WERI-Rb-1 (cell line): ENCODE measurements at regions not wholly inside any gene's neighbourhood (a gene's known extent, or its start where the extent isn't known, plus 50 kb on each side); places are given as distances from the start of the nearest gene placed in this dataset.

Experiments
- DNase-seq: peaks from one replicate; pipeline ENCODE4 v3.0.0-alpha.2; 2020
- H3K27ac ChIP-seq: fragments of 250-450 bp; sonication (Bioruptor Pico); 2 replicates; pipeline ENCODE4 v1.5.1; 2020; ENCODE audit warnings: mild to moderate bottlenecking, moderate library complexity
- H3K27me3 ChIP-seq: fragments of 250-450 bp; sonication (Bioruptor Pico); 2 replicates; pipeline ENCODE4 v1.5.1; 2021; ENCODE audit warnings: mild to moderate bottlenecking, low read depth, moderate library complexity; ENCODE audit not compliant: insufficient read depth, severe bottlenecking
- H3K36me3 ChIP-seq: fragments of 250-450 bp; sonication (Bioruptor Pico); 2 replicates; pipeline ENCODE4 v1.5.1; 2020; ENCODE audit warnings: mild to moderate bottlenecking, moderate library complexity
- H3K4me3 ChIP-seq: 2 replicates; pipeline ENCODE4 v1.5.1; 2011; ENCODE audit warnings: low read depth, mild to moderate bottlenecking, control low read depth, low read length
- H3K9me3 ChIP-seq: fragments of 250-450 bp; sonication (Bioruptor Pico); 2 replicates; pipeline ENCODE4 v1.5.1; 2021; ENCODE audit warnings: mild to moderate bottlenecking, moderate library complexity; ENCODE audit not compliant: severe bottlenecking
- TF ChIP-seq, protein P1 (sequence below): IDR thresholded peaks from 2 replicates; pipeline ENCODE4 v1.5.1; 2011; ENCODE audit warnings: low read depth, mild to moderate bottlenecking, control low read depth, inconsistent platforms, low read length

DNA sequence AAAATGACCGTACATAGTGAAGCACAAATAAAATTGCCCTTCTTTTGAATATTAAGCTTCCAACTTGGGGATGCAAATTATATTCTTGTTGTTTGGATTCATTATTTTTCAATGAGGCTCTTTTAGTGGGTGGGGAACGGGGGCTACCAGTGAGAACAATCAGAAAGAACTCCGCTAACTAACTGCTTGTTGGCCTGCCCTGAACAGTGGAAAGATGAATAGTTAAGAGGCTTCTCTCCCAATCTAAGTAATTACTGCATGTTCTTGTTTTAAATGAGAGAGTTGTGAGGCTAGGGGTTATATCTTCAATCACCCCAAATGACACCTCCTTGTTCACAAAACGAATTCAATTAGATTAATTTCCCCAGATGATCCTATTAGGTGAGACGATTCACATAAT lies 322.0 kb downstream of the FAT3 start:
- H3K36me3 ChIP-seq: no peaks in the 10 kb centered on the region
- no peak for DNase-seq
- H3K27me3 ChIP-seq: no peaks in the 10 kb centered on the region
- no peak overlapping the region for H3K27ac ChIP-seq
- TF ChIP-seq, protein P1, sequence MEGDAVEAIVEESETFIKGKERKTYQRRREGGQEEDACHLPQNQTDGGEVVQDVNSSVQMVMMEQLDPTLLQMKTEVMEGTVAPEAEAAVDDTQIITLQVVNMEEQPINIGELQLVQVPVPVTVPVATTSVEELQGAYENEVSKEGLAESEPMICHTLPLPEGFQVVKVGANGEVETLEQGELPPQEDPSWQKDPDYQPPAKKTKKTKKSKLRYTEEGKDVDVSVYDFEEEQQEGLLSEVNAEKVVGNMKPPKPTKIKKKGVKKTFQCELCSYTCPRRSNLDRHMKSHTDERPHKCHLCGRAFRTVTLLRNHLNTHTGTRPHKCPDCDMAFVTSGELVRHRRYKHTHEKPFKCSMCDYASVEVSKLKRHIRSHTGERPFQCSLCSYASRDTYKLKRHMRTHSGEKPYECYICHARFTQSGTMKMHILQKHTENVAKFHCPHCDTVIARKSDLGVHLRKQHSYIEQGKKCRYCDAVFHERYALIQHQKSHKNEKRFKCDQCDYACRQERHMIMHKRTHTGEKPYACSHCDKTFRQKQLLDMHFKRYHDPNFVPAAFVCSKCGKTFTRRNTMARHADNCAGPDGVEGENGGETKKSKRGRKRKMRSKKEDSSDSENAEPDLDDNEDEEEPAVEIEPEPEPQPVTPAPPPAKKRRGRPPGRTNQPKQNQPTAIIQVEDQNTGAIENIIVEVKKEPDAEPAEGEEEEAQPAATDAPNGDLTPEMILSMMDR: no peak
- no peaks in the 10 kb centered on the region for H3K9me3 ChIP-seq
- no peak overlapping the region for H3K4me3 ChIP-seq

DNA sequence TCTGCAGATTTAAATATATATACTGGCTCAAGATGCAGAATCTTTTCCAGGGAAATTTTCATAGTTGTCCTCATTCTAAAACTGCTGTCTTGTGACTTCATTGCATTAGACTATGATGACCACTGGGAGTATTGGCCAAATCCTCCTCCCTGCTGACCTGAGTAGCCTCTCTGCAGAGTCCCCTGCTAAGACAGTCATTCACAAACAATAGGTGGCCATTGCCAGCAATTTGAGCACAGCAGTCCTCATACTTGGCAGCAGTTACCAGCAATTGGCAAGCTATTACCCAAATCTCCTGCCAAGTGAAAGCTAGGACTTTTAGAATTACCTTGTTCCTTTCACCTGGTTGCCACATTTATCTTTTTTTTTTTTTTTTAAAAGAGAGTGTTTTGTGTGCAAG lies 325.8 kb downstream of the FAT3 start:
- TF ChIP-seq, protein P1: no peak
- H3K27me3 ChIP-seq: no peaks in the 10 kb centered on the region
- H3K9me3 ChIP-seq: no peaks in the 10 kb centered on the region
- DNase-seq: no peak
- H3K36me3 ChIP-seq: no peaks in the 10 kb centered on the region
- H3K27ac ChIP-seq: no peak overlapping the region
- no peak overlapping the region for H3K4me3 ChIP-seq

DNA sequence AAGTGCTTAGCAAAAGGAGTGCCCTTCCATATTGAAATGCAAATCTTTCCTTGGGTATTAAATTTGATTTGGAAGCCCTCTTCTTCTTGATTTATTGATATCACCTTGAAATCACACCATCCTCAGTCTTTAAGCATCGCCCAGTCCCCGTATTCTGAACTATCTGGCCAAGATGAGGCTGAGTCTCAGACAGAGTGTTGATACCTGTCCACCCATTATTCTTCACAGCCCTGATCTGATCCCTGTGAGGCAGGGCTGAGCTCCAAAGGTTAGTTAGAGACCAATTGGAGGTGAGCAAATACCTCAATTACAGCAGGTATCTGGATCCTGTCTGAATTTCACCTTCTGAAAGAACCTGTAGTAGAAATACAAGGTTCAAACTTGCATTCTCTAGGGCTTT lies 326.3 kb downstream of the FAT3 start:
- Histone ChIP-seq H3K27ac (no peak overlapping the region), H3K36me3 (no peaks in the 10 kb centered on the region), H3K27me3 (no peaks in the 10 kb centered on the region), H3K9me3 (no peaks in the 10 kb centered on the region), H3K4me3 (no peak overlapping the region)
- TF ChIP-seq, protein P1: no peak
- no peak for DNase-seq

DNA sequence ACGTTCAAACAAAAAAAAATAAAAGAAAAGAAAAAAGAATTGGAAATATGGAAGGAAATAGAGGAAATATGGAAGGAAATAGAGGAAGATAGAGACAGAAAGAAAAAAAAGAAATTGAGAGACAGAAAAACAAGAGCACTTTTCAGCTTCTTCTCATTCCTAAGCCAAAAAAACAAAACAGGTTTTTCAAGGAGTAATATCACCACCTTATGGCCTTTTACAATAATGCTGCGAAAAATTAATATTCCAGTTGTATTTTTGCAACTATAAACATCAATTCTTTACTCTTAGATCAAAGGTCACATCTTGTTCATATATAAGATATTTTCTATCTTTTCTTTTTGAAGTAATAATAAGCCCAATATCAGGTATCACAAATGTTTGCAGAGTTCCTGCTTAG lies 328.3 kb downstream of the FAT3 start:
- Histone ChIP-seq H3K27me3 (no peaks in the 10 kb centered on the region), H3K9me3 (no peaks in the 10 kb centered on the region), H3K4me3 (no peak overlapping the region), H3K36me3 (no peaks in the 10 kb centered on the region), H3K27ac (no peak overlapping the region)
- TF ChIP-seq, protein P1: no peak
- no peak for DNase-seq

DNA sequence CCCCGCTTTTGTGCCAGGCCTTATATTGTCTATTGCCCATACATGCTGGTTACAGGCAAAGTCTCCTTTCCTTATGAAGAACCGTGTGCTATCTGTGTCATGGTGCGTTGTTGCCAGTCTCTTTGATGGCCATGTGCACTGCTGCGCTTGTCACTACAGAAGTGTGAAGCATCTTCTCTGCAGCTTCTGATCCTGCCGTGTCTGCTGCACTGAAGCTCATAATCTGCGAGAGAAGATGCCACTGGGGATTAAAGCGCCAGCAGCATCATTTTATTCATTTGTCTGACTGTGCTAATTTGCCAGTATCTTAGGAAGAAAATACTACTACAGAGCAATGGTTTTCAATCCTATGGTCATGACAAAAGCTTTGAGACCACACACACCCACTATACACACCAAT lies 330.1 kb downstream of the FAT3 start:
- TF ChIP-seq, protein P1: no peak
- Histone ChIP-seq H3K4me3 (no peak overlapping the region), H3K27me3 (no peaks in the 10 kb centered on the region), H3K36me3 (no peaks in the 10 kb centered on the region), H3K9me3 (no peaks in the 10 kb centered on the region), H3K27ac (no peak overlapping the region)
- peak; percentile 28 for DNase-seq

DNA sequence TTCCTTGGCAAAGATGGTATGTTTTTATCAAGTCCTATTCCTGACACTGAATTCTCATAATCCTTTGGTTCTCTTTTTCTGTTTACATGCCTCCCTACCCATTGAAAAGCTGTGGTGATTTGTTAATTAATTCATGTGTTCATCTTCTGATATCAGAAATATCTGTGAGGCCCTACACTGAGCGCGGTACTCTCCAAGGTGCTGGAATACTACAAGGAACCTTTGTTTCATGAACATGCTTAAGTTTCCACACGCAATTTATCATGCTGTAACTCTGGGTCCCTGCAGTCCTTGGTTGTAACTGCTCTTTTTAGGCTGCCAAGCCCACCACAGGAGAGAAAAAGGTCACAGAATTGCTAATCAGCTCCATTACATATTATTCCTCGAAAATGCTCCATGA lies 331.8 kb downstream of the FAT3 start:
- Histone ChIP-seq H3K27me3 (no peaks in the 10 kb centered on the region), H3K9me3 (no peaks in the 10 kb centered on the region), H3K4me3 (no peak overlapping the region), H3K36me3 (no peaks in the 10 kb centered on the region), H3K27ac (no peak overlapping the region)
- no peak for DNase-seq
- TF ChIP-seq, protein P1: no peak
